ENCODE measurements at regions not wholly inside any gene's neighbourhood (a gene's known extent, or its start where the extent isn't known, plus 50 kb on each side); places are given as distances from the start of the nearest gene placed in this dataset.

GRCh38 chr15:93543093-93543492, 454.1 kb upstream of the RGMA start:
- no peak for TF ChIP-seq TAF1 (IDR thresholded peaks at IDR 0.05; ENCODE audit: borderline replicate concordance, low read depth, low read length)
- no peak for TF ChIP-seq POLR2A (IDR thresholded peaks at IDR 0.05; ENCODE audit: low read depth, low read length)
- no peak for TF ChIP-seq POLR2AphosphoS5 (IDR thresholded peaks at IDR 0.05; ENCODE audit: low read depth, low read length)
